ENCODE measurements at regions not wholly inside any gene's neighbourhood (a gene's known extent, or its start where the extent isn't known, plus 50 kb on each side); places are given as distances from the start of the nearest gene placed in this dataset.
"Not testable (repeated sequence)": the region's sequence is repeated elsewhere in the genome, so short reads cannot be mapped to it uniquely, and the experiment has no call there.

DNA sequence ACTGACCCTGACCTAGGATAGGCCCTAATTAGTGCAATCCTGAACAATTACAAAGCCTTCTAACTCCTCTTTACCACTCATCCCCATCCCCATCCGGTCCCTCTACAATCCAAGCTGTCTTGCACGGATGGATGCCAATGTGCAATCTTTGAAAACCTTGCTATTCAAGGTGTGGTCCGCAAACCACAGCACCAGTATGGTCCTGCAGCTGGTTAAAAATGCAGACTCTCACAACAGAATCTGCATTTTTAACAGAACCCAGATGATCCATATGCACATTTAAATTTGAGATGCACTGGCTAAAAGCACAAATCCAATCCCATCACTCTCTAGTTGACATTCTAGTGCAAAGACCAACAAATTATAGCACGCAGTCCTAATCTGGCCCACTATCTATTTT lies 230.6 kb upstream of the KRR1 start:
- intact Hi-C loops (cut with micrococcal nuclease) = no loop called here

DNA sequence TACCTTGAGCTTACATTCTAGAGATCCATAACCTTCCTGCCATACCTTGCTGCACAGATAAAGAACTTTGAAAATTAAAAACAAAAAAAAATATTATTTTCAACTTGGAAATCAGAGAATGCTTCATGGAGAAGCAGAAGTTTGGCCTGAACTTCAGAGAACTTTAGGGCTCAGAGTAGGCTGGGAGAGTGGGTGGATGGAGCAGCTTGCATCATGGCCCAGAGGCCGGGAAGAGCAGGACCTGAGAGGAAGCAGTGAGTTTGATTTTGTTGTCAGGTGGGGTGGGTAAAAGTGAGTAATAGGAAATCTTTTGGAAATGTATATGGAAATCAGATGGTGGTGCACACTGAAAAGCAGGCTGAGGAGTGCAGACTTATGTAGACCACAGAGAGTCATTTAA lies 228.5 kb upstream of the KRR1 start:
- intact Hi-C loops (cut with micrococcal nuclease) = no loop called here

DNA sequence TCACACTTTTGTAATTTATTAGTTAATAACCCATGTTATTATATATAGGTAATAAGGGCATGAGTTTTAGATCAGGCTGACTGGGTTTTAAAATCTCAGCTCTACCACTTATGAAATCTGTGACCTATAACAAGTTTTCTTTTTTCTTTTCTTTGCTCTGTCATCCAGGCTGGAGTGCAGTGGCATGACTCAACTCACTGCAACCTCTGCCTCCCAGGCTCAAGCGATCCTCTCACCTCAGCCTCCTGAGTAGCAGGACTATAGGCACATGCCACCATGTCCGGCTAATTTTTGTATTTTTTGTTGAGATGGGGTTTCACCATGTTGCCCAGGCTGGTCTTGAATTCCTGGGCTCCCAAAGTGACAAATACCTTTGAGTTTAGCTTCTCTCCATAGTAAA lies 227.7 kb upstream of the KRR1 start:
- intact Hi-C loops (cut with micrococcal nuclease) = not testable (repeated sequence)

DNA sequence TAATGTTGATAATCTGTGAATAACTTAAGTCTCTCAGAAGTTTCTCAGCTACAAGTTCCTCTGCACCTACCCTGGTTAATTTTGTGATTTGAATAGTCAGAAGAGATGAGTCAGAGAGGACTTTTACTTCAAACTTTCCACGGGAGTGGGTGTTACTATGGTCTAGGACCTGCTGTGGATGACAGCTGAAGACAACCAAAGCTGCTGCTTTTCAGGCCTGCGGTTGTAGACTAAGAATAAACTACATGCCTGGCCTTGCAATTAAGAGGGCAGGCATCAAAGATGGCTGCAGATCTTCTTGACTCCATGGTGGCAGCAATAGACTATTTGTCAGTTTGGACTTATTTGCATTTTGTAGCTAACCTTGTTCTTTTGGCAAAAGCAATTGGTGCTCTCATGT lies 227.1 kb upstream of the KRR1 start:
- intact Hi-C loops (cut with micrococcal nuclease) = no loop called here

DNA sequence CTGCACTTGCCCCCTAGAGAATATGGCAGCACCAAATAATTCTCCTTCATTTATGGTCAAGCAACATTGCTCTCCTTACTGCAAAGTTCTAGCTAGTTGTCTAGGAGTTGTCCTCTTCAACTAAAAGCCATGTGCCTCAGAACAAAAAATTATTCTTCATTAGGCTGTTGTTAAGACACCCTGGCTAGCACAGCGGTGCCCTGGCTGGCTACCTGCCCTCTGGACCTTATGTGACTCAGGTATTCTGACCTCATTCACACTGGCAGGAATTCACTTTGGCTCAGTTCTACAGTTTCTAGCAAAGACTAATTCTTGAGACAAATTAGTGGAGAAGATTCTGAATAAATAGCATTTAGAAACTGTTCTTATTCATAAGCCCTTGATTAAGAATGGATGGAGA lies 224.4 kb upstream of the KRR1 start:
- intact Hi-C loops (cut with micrococcal nuclease) = no loop called here

DNA sequence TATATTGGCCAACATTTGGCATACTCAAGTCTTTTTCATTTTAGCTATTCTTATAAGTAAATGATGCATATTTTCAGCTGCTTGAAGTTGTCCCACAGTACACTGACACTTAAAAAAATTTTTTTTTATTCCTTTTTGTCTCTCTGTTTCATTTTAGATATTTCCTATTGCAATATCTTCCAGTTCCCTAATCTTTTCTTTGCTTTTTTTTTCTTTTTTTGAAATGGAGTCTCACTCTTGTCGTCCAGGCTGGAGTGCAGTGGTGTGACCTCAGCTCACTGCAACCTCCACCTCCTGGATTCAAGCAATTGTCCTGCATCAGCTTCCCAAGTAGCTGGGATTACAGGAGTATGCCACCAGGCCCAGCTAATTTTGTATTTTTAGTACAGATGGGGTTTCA lies 217.4 kb upstream of the KRR1 start:
- intact Hi-C loops (cut with micrococcal nuclease) = no loop called here

DNA sequence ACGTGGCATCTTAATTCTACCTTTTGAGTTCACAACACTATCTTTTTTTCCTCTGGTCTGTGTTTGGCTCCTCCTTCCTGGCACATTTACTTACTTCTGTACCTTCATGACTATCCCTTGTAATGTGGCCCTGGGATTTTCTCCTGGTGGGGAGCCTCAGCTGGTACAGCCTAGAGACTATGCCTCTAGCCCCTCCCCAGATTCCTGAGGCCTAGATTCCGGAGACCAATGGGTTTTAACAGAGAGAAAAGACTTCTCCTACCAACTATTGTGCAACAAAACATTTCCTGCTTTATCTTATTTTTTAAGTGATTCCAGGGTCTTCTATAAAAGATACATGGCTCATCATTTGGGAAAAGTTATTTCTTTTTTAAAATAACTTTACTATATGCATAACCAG lies 216.2 kb upstream of the KRR1 start:
- intact Hi-C loops (cut with micrococcal nuclease) = no loop called here

DNA sequence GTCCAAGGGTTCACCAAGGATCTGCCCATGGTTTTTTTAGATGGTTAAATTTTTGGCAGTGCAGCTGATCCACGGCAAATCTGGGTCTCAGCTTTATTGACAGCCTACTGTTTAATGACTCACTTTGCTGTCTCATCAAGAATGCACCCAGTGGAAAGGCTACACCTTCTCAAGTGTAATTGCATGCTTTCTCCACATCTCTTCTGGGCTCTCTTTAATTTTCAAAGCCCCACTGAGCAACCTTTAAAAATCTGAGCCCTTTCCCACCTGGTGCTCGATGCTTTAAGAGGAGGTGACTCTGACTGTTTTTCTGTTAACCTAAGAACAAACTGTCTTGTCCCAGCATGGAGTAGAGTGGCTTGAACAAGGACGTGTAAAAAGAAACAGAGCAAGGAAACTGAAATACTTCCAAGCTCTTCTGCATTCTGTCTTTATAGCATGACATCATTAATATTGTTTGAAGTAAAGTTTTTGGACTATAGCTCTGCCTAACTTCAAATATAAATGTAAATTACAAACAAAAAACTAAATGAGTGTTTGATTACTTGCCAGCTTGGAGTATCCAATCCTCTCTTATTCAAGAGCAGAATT lies 214.2 kb upstream of the KRR1 start:
- intact Hi-C loops (cut with micrococcal nuclease) = no loop called here

DNA sequence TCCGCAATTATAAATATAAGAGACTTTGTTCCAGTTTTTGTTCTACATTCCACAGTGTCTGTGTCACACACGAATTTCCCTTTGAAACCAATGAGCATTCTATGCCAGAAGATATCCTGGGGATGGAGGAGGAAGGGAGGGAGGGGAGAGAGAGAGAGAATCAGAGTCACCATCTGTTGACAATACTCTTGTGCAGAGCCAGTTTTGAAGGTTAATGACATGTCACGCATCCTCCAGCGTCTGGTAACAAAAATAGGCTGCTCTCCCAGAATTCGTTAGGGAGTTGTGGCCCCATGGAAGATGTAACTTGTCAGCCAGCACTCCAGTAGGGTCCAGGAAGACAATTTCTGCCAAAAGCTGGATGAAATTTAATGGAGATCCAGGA lies 213.5 kb upstream of the KRR1 start:
- intact Hi-C loops (cut with micrococcal nuclease) = loop anchor here (5.0 kb wide), 5 partner anchors 68 to 307 kb away; partner anchors contain the start of genes KRR1 and PHLDA1

DNA sequence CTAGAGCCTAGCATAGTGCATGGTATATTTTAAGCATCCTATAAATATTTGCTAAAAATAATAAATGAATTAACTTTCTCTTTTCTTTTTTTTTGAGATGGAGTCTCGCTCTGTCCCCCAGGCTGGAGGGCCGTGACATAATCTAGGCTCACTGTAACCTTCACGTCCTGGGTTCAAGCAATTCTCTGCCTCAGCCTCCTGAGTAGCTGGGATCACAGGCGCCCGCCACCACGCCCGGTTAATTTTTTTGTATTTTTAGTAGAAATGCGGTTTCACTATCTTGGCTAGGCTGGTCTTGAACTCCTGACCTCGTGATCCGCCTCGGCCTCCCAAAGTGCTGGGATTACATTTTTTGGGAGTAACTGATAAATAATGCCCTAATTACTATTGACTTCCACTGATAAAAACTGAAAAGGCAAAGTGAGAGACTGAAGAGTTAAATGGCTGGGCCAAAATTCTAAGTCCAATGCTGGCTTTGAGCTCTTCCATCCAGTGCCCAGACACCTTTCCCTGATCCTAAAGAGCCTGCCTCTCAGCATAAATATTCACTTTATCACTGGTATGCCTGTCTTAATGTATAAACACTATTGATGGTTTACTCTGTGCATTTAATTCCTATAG lies 213.0 kb upstream of the KRR1 start:
- intact Hi-C loops (cut with micrococcal nuclease) = loop anchor here (5.0 kb wide), 5 partner anchors 67 to 308 kb away; partner anchors contain the start of genes KRR1 and PHLDA1

DNA sequence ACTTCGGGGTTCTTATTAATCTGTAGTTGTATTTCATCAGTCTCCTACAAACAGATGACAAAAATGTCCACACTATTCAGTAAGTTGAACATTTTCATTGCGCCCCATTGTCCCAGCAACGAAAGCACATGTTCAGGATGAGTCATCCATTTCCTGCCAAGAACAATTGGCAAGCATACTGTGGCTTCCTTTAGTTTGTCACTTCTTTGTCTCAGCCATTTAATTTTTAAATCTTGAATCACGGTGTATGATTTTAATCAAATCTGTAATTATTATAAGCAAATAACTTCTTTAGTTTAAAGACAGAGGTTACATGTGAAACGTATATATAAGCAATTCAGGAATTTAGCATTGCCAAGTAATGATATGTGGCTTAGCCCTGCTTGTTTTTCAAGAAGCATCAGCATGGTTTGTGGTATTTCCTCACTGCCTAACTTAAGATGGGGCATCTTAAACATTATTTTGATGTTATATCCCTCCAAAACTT lies 211.3 kb upstream of the KRR1 start:
- intact Hi-C loops (cut with micrococcal nuclease) = loop anchor here (2.0 to 5.0 kb wide), 6 partner anchors 65 to 360 kb away; partner anchors contain the start of genes KRR1 and PHLDA1

DNA sequence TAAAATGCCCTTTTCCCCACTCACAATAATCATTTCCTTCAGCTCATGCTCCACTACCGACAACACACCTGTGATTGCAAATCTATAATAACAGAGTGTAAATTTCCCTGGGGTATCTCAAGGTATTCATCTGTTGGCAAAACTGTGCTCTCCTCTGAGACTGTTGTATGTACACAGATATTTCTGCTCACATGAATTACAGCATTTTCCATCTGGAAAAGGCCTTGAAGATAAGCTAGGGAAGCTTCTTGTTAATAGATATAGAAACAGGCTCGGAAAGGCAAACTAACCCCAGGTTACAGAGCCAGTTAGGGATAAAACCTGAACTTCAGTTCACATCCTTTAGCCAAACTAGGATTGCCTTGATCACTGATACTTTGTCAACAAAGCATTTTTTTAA lies 210.4 kb upstream of the KRR1 start:
- intact Hi-C loops (cut with micrococcal nuclease) = loop anchor here (2.0 to 5.0 kb wide), 6 partner anchors 64 to 361 kb away; partner anchors contain the start of genes KRR1 and PHLDA1

DNA sequence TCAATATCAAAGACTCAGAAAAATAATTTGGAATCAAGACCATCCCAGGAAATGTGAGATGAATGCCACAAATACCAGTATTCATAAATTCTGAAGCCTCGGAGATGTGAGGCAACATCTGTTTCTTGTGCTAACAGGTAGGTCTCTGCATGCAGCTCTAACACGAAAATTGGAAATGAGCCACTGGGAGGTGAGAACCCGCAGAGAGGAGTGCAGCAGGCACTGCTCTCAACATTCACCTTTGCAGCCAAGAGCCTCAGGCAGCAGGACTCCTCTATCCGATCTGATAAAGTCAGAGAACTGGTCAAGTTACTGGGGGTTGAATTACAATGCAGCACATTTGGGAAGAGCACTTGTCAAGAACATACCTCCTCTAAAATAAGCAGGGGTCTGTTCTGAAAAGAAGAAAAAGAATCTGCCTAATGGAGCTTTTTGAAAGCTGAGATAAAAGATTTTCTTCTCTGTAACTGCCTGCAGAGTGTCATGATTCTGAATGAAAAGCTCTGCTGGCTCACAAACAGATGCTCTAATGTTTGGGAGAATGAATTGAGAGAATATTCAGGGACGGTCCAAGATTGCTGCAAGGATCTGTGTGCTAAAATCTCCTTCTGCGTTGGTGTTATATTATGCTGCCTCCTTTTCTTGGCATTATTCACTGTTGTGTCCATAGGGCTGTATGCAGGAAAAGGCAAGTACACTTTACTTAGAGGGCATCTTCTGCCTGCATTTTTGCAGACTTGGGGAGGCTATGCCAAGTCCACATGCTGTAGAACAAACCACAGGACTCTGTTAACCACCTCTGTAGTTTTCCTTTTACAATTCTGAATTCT lies 209.6 kb upstream of the KRR1 start:
- intact Hi-C loops (cut with micrococcal nuclease) = loop anchor here (5.0 kb wide), 5 partner anchors 64 to 311 kb away; partner anchors contain the start of genes KRR1 and PHLDA1

DNA sequence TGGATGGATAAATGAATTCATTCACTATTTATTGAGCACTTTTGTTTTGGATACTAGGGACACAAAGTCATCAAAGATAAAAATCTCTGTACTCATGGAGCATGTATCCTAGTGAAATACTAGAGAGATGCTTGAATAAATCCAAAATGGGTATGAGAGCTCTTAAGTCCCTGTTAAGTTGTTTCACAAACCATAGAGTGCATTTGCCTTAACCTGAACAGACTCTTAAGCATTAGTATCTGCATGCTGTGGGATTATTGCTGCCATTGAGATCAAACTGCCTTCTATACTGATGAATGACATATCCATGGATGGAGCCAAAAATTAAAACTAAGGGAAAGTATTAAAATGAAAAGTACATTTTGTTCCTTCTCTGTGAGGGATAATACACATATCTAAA lies 206.5 kb upstream of the KRR1 start:
- intact Hi-C loops (cut with micrococcal nuclease) = no loop called here

DNA sequence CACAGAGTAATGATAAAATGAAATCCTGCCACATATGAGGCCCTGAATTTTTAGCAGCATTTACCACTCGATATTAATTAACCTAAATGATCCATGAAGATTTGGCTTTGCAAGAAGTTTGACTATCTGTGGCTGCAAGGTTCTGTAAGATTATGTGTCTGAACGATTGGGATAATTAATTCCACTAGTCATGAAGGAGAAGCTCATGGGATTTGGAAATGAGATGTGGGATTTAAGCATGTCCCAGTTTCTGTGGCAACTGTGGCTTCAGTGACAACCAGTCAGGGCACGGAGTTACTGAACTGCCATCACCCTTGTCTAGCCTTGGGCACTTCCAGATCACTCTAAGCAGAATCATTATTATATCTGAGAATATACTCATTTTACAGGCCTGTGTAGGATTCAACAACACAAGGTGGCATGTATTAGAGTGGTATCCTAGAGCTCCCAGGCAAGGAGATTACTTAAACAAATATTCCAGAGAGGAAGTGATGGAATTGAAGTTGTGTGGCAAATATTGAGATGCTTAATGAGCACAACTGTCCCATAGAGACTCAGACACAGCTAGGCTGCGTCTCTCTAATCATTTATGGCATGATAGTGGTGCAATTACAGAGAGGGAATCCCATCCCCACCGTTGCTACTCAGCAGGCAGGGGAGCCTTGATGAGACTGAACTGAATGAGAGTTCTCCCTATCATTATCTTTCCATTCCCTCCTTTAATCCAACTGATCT lies 205.0 kb upstream of the KRR1 start:
- intact Hi-C loops (cut with micrococcal nuclease) = no loop called here

DNA sequence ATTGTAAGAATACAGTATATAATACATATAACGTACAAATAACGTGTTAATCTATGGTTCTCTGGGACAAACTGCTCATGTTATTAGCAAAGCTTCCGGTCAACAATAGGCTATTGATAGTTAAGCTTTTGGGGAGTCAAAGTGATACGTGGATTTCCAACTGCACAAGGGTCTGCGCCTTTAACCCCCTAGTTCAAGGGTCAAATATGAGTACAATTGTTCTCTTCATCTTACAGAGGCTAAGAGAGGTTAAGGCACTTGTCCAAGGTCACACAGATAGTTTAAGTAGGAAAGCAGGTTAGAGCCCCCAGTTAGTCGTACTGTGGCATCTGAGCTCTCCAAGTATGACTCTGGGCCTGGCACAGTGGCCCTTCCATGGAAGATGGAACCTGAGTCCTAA lies 204.3 kb upstream of the KRR1 start:
- intact Hi-C loops (cut with micrococcal nuclease) = no loop called here

DNA sequence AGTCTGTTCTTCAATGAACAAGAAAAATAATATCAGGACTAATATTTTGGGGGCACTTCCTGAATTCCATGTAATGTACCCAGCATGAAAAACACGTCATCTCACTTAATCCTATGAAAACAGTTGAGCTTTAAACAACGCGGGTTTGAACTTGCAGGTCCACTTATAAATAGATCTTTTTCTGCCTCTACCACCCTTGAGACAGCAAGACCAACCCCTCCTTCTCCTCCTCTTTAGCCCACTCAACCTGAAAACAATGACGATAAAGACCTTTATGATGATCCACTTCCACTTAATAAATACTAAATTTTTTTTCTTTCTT lies 203.9 kb upstream of the KRR1 start:
- intact Hi-C loops (cut with micrococcal nuclease) = no loop called here

DNA sequence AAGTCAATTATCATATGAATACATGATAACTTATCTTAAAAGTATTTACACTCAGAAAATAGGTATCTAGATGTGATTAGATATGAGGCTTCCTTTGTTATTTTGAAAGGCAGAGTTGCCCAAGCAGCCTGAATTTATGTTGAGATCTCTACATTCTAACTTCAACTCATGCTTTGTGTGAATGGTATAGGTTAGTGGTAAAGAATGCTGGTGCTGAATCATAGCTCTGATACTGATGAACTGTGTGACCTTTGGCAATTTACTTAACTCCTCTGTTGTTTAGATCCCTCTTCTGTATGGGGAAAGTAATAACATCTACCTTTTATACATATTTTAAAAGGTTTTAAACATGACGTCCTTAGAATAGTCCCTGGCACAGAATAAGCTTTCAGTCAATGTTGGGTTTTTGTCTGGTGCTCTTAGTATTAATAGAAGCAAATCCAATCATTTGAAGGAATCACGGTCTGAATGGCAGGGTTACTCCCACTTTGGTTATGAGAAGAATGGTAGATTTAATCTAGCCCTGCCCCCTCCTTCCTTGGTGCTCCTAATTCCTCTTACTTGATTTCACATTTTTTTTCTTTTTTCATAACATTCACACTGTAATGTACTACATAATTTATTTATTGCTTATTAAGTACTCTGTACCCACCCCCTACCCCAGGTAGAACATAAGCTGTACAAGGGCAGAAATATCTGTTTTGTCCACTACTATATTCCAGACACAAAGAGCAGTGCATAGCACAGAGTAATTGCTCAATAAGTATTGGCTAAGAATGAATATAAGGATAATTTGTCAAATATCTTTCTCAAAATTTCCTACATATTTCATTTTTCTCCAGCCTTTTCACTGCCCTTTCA lies 203.3 kb upstream of the KRR1 start:
- intact Hi-C loops (cut with micrococcal nuclease) = no loop called here

DNA sequence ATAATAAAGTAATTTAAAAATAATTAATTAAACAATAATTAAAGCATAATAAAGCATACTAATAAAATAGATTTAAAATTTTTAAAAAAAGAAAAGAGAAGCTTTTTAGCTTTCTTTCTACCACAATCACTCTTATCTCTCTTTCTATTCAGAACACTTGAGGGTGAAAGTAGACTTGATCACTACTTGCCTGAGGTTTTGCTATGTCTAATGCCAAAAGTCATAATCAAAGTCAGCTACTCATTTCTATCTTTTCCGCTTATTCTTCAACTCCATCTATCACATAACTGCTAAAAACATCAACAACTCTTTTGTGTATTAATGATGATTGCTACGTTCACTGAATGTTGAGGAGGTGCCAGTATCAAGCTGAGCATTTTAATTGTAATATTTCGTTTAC lies 202.0 kb upstream of the KRR1 start:
- intact Hi-C loops (cut with micrococcal nuclease) = no loop called here

DNA sequence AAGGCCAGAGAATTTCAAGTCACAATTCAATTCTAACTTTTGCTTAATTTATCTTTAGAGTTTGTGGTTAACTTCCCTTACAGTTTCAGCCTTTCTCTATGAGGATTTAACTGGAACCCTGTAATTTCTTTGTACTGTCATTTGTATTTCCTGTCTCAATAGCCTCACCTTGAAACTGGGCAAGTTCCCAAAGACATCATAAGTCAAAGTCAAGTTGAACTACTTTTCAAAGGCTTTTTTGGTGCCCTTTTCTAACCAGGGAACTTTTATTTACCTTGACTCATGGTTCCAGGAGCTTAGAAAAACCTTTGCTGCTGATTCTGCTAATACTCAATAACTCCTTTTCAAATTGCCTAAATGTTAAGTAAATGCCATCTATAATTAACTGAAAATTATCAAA lies 200.8 kb upstream of the KRR1 start:
- intact Hi-C loops (cut with micrococcal nuclease) = no loop called here

DNA sequence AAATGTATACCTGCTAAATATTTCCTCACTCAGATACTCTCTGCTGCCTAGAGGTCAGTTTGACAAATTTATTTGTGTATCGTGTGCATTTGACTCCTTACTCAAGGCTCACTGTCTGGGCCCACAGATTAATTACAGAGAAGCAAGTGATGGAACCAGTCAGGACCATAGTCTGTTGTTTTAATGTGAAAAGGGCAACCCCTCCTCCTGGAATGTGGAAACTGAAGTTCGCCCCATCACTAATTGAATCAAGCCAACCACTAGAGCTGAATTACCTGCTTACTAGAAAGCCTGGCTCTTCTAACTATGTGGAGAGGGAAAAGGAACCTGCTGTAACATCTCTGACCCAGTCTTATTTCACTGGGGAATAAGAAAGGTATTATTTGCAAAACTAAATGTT lies 199.9 kb upstream of the KRR1 start:
- intact Hi-C loops (cut with micrococcal nuclease) = no loop called here

Data from T-helper 2 cell treated with Interferon-gamma antibody and Interleukin-4, amounts not matched to agents 100 ng/mL and 5 ng/mL, for 36 hours (primary cell).